ENCODE measurements at regions not wholly inside any gene's neighbourhood (a gene's known extent, or its start where the extent isn't known, plus 50 kb on each side); places are given as distances from the start of the nearest gene placed in this dataset.

DNA sequence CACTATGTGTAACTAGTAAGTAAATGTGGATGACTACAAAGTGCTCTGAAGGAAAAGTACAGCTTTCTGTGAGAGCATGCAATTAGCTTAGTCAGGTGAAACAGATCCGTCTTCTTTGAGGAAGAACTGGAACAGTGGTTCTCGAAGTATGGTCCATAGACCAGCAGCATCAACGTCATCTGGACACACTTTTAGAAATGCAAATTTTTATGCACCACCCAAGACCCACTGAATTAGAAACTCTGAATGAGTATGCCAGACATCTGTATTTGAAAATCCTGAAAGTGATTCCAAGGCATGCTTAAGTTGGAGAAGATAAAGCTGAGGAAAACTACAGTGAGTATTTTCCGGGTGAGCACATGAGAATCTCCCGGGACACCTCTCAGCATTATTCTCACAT, 130.7 kb upstream of the SPHKAP start:
- TF ChIP-seq, protein P1, sequence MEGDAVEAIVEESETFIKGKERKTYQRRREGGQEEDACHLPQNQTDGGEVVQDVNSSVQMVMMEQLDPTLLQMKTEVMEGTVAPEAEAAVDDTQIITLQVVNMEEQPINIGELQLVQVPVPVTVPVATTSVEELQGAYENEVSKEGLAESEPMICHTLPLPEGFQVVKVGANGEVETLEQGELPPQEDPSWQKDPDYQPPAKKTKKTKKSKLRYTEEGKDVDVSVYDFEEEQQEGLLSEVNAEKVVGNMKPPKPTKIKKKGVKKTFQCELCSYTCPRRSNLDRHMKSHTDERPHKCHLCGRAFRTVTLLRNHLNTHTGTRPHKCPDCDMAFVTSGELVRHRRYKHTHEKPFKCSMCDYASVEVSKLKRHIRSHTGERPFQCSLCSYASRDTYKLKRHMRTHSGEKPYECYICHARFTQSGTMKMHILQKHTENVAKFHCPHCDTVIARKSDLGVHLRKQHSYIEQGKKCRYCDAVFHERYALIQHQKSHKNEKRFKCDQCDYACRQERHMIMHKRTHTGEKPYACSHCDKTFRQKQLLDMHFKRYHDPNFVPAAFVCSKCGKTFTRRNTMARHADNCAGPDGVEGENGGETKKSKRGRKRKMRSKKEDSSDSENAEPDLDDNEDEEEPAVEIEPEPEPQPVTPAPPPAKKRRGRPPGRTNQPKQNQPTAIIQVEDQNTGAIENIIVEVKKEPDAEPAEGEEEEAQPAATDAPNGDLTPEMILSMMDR (conservative IDR thresholded peaks at IDR 0.05; ENCODE audit: low read depth, low read length) = no peak
- no peak for TF ChIP-seq EZH2phosphoT487 (IDR thresholded peaks at IDR 0.05; ENCODE audit: borderline replicate concordance, low read length)
